Osteocyte (in vitro differentiated cells): ENCODE measurements at regions not wholly inside any gene's neighbourhood (a gene's known extent, or its start where the extent isn't known, plus 50 kb on each side); places are given as distances from the start of the nearest gene placed in this dataset.

ENCODE experiments used
- DNase-seq: peaks from one replicate; pipeline ENCODE4 v3.0.0; 2021; ENCODE audit warnings: mixed read lengths; ENCODE audit not compliant: unreplicated experiment; ENCODE audit errors: extremely low spot score
- H3K27ac Mint-ChIP-seq: one replicate; pipeline ENCODE4 v1.8.0; 2021; ENCODE audit warnings: mild to moderate bottlenecking, mixed read lengths; ENCODE audit not compliant: unreplicated experiment
- H3K27me3 Mint-ChIP-seq: one replicate; pipeline ENCODE4 v1.8.0; 2021; ENCODE audit warnings: mixed read lengths; ENCODE audit not compliant: unreplicated experiment
- H3K36me3 Mint-ChIP-seq: one replicate; pipeline ENCODE4 v1.8.0; 2021; ENCODE audit warnings: mixed read lengths; ENCODE audit not compliant: unreplicated experiment
- H3K4me1 Mint-ChIP-seq: one replicate; pipeline ENCODE4 v1.8.0; 2021; ENCODE audit warnings: mixed read lengths; ENCODE audit not compliant: unreplicated experiment
- H3K4me3 Mint-ChIP-seq: one replicate; pipeline ENCODE4 v1.8.0; 2021; ENCODE audit warnings: mild to moderate bottlenecking, moderate library complexity, mixed read lengths; ENCODE audit not compliant: unreplicated experiment
- H3K9me3 Mint-ChIP-seq: one replicate; pipeline ENCODE4 v1.8.0; 2021; ENCODE audit warnings: mixed read lengths; ENCODE audit not compliant: unreplicated experiment
- TF ChIP-seq, protein P1 (sequence below): fragments of 200-600 bp; sonication (generic); IDR thresholded peaks from 2 replicates; pipeline ENCODE4 v1.5.0; 2021; ENCODE audit warnings: antibody characterized with exemption, mild to moderate bottlenecking, moderate library complexity

- Mint-ChIP-seq H3K36me3 (no peaks in the 10 kb centered on the region), H3K9me3 (peaks cover 3% of the 10 kb centered on the region), H3K4me3 (no peak overlapping the region), H3K4me1 (no peaks in the 10 kb centered on the region), H3K27me3 (no peaks in the 10 kb centered on the region), H3K27ac (no peak overlapping the region)
- DNase-seq: peak; percentile 62
- TF ChIP-seq, protein P1, sequence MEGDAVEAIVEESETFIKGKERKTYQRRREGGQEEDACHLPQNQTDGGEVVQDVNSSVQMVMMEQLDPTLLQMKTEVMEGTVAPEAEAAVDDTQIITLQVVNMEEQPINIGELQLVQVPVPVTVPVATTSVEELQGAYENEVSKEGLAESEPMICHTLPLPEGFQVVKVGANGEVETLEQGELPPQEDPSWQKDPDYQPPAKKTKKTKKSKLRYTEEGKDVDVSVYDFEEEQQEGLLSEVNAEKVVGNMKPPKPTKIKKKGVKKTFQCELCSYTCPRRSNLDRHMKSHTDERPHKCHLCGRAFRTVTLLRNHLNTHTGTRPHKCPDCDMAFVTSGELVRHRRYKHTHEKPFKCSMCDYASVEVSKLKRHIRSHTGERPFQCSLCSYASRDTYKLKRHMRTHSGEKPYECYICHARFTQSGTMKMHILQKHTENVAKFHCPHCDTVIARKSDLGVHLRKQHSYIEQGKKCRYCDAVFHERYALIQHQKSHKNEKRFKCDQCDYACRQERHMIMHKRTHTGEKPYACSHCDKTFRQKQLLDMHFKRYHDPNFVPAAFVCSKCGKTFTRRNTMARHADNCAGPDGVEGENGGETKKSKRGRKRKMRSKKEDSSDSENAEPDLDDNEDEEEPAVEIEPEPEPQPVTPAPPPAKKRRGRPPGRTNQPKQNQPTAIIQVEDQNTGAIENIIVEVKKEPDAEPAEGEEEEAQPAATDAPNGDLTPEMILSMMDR: no peak
Observed at GRCh38 chr20:41989935-41990635, 371.9 kb upstream of the CHD6 start.

GRCh38 chr20:41989039-41989679 is 371.0 kb upstream of the CHD6 start:
- DNase-seq: peak; percentile 17
- TF ChIP-seq, protein P1: no peak
- Mint-ChIP-seq H3K27ac (no peak overlapping the region), H3K9me3 (peaks cover 5% of the 10 kb centered on the region), H3K4me3 (no peak overlapping the region), H3K27me3 (no peaks in the 10 kb centered on the region), H3K36me3 (no peaks in the 10 kb centered on the region), H3K4me1 (no peaks in the 10 kb centered on the region)

DNA sequence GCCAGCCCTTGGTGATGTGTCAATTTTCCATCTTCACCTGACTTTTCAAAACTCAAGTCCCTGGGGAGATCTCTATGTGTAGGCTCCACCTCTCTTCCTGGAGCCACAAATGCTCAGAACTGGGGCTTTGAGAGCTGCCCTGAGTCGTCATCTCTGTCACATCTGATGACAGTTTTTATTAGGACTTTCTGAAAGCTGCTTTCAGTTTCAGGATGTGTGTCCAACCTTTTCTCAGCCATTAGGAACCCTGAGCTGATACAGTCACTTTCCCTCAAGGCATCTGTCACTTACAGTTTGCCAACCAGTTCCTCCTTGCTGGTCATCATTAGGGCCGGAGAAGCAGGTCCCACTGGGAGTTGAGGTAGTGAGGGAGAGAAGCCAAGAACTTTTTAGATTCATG is 365.9 kb upstream of the CHD6 start:
- Mint-ChIP-seq H3K4me3 (no peak overlapping the region), H3K27ac (no peak overlapping the region), H3K9me3 (peaks cover 15% of the 10 kb centered on the region), H3K36me3 (no peaks in the 10 kb centered on the region), H3K4me1 (no peaks in the 10 kb centered on the region), H3K27me3 (no peaks in the 10 kb centered on the region)
- peak; percentile 34 for DNase-seq
- TF ChIP-seq, protein P1: no peak

DNA sequence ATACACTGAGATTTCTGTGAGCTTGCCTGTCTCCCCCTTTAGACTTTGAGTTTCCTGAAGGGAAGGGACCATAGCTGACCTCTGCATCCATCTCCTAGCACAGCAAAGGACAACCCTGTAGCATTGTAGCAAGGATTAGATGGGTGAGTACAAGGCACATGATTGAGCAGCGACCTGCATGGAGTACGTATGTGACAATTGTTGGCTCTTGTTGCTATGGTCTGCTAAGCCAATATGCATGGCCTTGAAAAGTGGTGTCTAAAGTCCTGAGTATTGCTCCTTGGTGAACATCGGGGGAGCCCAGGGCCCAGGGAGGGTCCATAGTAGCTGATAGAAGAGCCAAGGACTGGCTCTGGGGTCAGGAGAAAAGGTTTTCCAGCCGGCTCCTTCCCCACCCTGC is 365.0 kb upstream of the CHD6 start:
- TF ChIP-seq, protein P1: no peak
- no peaks in the 10 kb centered on the region for H3K27me3 Mint-ChIP-seq

GRCh38 chr20:41981746-41982145 is 363.6 kb upstream of the CHD6 start:
- Mint-ChIP-seq H3K36me3 (no peaks in the 10 kb centered on the region), H3K27me3 (no peaks in the 10 kb centered on the region), H3K27ac (no peak overlapping the region), H3K4me3 (no peak overlapping the region), H3K4me1 (no peaks in the 10 kb centered on the region), H3K9me3 (peaks cover 15% of the 10 kb centered on the region)
- TF ChIP-seq, protein P1: no peak
- peak; percentile 69 for DNase-seq

More for the DNA sequence above, 365.0 kb upstream of the CHD6 start:
- peak; percentile 46 for DNase-seq
- H3K4me1 Mint-ChIP-seq: no peaks in the 10 kb centered on the region
- no peak overlapping the region for H3K27ac Mint-ChIP-seq
- H3K4me3 Mint-ChIP-seq: no peak overlapping the region
- no peaks in the 10 kb centered on the region for H3K36me3 Mint-ChIP-seq
- H3K9me3 Mint-ChIP-seq: peaks cover 15% of the 10 kb centered on the region
